SH-SY5Y (cell line): ENCODE measurements at regions not wholly inside any gene's neighbourhood (a gene's known extent, or its start where the extent isn't known, plus 50 kb on each side); places are given as distances from the start of the nearest gene placed in this dataset.

Source experiments
- GATA2 ChIP-seq: IDR thresholded peaks from 2 replicates; pipeline ENCODE4 v1.6.1; 2011; ENCODE audit warnings: mild to moderate bottlenecking, low read depth, low read length
- GATA3 ChIP-seq: IDR thresholded peaks from 2 replicates; pipeline ENCODE4 v1.6.1; 2011; ENCODE audit warnings: low read depth, mild to moderate bottlenecking, low read length, moderate library complexity

DNA sequence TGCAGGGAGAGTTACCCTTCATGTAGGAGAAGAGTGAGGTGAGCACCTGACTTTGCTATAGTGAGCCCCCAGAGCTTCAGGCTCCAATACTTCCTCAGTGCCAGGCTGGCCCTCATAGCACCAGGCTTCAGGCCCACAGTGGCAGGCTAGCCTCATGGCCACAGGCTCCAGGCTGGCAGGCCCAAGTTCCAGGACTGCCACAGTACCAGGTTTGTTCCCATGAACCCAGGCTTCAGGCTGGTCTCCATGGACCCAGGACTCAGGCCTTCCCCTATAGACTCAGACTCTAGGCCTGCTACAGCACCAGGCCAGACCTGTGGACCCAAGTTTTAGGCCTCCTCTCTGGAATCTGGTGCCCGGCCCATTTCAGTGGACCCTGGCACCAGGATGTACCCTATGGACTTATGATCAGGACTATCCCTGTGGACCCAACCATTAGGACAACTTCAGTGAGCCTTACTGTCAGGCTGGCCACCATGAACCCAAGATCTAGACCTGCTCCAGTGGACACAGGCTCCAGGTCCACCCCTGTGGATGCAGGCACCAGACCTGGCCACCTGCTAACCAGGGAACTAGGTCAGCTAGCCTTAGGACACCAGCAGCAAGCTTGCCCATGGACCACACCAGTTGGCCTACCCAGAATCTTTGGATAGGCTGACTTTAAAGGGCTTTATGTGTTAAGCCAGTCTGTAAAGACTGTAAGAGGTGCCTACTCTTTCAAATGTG, 658.2 kb downstream of the KLHL13 start:
- TF ChIP-seq GATA2 (no peak), GATA3 (no peak)

DNA sequence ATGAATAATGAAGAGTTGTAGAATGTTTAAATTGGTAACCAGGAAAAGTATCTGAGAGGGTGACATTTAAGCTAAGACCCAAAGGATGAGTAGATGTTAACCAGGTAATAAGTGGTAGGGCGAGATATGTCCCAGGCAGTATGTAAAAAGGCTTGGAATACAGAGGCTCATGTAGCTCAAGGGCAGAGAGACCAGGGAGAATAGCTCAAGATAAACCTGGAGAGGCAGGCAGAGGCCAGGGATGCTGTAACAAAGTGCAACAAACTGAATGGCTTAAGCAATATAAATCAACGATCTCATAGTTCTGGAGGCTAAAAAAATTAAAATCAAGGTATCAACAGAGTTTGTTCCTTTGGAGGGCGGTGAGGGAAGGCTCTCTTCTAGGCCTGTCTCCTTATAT, 660.8 kb downstream of the KLHL13 start:
- TF ChIP-seq GATA3 (no peak), GATA2 (no peak)

DNA sequence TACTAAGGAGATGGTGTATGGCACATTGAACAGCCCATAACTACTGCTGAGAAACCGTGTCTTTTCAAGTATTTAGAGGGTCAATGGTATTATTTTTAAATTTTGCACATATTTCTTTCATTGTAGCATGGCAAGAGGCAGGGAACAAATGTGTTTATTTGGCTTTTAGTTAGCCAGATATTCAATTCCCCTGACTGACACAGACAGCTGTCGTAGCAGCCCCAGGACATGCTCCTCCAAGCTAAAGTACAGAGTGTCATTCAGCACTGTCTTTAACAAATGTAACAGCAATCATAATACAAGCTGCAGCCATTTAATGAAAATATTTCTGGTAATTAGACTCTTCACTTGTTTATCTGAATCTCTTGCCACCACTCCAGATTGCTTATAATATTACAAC, 687.1 kb downstream of the KLHL13 start:
- TF ChIP-seq GATA2 (no peak), GATA3 (no peak)

DNA sequence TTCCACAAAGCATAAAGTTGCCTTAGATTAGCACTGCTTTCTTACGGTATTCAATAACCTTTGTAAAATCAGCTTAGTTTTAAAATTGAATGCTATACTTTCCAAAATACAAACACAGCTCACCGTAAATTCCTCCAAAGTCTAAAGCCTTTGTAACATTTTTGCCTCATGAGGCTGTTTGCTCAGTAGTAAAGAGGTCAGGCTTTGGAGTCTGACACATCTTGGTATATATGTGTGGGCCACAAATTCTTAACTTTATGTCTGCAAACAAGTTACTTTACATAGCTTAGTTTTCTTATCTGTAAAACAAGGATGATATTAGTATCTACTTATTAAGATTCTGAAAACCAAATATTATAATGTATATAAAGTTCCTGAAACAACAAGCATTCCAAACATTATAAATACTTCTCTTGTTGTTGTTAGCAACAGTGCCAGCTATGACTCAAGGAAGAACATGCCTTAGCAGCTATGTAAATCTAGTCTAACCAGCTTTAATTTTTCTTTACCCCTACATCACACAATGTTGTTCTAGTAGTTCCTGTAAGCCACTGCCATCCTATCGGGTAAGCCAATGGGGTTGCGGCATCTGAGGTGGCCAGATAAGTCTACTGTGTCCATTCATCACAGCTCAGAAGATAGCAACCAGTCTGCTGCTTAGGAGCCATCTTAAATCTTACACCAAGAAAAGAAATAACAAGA, 709.0 kb downstream of the KLHL13 start:
- TF ChIP-seq GATA2 (no peak), GATA3 (no peak)

DNA sequence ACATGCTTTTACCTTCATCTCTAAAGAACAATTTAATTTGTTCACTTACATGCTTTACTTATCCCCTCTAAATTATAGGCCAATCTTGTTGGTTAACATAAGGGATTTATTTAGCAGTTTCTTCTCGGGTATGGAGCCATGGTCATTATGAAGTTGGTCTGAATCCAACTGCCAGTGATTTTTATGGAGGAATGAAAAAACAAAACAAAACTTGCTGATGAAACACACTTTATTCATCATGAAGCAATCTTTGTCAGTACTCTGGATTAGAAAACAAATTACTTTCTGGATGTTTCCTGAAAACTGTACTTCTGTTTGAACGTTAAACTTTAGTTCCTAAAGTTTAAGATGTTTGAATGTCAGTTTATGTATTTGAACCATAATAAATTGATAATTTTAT, 715.8 kb downstream of the KLHL13 start:
- TF ChIP-seq GATA3 (no peak), GATA2 (no peak)

DNA sequence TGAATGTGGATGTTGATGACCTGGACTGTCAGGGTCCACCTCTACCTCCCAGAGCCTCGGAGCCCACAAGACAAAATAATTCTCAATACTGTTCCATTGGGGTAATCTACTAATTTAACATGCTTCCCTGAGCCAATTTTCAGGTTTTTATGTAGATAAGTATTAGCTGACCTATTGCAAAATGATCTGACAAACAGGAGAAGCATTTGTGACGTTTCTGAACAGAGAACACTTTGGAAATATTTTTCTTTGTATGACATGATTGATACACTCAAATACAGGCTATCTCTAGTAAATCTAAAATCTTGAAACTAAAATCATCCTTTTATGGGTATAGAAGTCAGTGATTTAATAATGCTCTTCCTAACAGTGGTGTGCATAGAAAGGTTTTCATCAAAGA, 716.6 kb downstream of the KLHL13 start:
- TF ChIP-seq GATA2 = no peak
- TF ChIP-seq GATA3 = no peak

DNA sequence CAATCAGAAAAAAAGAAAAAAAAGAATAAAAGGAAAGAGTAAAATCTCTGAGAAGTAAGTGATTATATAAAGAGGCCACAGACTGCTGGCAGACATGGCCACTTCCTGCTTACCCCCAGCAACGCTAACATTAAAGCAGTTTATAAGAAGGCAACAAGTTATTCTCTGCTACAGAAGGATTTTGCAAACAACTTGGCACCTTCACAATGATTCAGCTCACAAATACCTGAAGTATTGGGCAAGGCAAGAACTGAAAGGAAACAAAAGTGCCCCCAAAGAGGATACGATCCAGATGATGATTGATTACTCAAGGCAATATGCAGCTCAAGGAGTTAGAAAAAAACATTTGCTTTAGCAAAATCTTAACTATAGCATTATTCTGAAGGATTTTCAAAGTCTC, 718.8 kb downstream of the KLHL13 start:
- TF ChIP-seq GATA3 (no peak), GATA2 (no peak)

DNA sequence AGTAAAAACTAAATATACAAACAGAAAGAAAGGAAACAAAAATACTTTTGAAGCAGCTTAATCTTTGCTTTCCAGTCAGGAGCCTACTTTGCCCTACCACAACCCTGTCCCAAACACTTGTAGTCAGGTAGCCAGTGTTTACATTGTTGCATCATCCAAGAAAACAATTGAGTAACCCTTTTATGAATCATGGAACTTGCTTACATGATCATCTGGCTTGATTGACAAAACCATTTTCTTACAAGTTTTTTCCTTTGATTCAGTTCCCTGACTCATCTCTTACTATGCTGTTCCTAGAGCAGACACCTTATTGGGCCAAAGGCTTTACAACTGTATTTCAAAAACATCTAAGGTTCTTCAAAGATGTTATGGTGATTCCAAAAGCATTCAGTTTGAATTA, 740.1 kb downstream of the KLHL13 start:
- TF ChIP-seq GATA2 (no peak), GATA3 (no peak)

DNA sequence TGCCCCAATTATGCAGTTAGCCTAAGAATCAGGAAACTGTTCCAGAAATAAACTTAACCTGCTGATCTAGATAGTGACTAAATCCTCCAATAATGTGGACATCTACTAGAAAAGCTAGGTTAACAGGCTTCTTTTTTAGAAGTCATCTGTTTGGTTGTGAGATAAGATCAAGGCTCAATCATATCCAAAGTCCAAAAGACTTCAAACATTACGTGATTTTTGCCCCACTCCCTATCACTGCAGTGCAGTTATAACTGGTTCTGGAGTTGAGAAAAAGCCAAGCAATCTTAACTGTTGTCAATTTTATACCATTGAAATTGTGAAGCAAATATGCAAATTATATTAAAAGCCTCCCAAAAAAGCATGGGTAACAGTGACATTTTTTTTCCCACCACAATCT, 781.4 kb downstream of the KLHL13 start:
- no peak for TF ChIP-seq GATA3

DNA sequence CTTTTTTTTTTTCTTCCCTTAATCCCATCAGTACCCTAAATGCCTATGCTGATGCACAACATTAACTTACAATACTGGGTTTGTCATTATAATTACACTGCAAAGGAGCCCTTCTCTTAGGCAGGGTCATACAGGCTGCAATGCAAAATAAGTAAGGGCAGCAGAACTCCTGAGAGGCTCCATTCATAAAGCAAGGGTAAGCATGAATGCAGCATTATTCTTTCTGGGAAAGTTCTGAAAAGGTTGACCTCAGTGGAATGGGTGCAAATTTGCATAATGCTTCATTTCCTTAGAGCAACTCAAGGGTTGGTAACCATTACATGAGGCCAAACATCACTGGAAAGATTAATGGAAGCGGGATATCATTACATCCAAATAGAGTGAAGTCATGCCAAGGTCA, 789.2 kb downstream of the KLHL13 start:
- no peak for TF ChIP-seq GATA2
- TF ChIP-seq GATA3 = no peak

DNA sequence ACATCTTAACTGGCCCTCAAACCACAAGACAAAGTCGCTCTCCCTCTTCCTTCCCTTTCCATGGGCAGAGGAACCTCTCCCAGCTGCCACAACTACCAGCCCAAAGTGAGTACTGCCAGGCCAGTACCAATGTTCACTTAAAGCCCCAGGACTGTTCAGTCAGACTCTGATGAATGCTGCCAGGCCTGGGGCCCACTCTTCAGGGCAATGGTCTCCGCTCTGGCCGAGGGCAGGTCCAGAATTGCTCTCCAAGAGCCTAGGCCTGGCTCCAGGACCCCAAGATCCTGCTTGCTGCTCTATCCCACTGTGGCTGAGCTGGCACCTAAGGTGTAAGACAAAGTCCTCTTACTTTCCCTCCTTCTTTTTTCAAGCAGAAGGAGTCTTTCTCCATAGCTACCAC, 790.9 kb downstream of the KLHL13 start:
- no peak for TF ChIP-seq GATA2

DNA sequence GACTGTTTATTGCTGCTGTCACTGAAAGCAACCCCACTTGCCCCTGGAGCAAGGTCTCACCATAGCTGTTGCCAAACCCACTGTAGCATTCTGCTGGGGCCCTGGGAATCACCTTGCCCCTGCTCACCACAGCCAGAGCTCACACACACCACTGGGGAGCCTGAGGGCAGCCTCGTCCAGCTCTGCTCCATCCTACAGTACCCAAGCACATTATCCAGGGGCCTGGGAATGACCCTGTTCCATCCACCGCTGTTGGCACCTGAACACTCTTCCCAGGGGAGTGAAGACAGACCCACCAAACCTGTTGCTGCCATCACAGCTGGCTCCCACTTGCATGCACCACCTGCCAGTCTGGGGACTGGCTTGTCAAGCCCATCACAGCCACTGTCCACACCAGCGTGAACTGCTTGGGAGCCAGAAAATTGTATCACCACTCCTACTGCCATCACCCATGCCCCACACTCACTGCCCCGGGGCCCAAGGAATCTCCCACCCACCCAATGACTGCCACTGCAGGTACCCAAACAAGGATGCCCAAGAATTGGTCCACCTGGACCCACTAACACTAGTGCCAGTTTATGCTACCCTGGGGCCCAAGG, 811.3 kb downstream of the KLHL13 start:
- TF ChIP-seq GATA3 = no peak
- no peak for TF ChIP-seq GATA2

DNA sequence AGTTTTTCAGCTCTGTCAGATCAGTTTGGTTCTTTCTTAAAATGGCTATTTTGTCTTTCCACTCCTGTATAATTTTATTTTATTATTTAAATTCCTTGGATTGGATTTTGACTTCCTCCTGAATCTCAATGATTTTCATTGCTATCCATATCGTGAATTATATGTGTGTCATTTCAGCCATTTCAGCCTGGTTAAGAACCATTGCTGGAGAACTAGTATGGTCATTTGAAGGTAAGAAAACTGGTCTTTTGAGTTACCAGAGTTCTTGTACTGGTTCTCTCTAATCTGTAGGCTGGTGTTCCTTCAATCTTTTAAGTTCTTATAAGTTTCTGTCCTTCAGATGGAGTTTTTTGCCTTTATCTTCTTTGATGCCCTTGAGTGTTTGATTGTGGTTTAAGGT, 815.5 kb downstream of the KLHL13 start:
- no peak for TF ChIP-seq GATA3
- TF ChIP-seq GATA2 = no peak

DNA sequence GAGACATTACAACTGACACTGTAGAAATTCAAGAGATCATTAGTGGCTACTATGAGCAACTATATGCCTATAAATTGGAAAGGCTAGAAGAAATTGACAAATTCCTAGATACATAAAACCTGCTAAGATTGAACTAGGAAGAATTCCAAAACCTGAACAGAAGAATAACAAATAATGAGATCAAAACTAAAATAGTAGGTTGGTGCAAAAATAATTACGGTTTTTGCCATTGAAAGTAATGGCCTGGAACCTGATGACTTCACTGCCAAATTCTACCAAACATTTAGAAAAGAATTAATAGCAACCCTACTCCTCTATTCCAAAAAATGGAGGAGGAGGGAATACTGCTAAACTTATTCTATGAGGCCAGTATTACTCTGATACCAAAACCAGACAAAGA, 824.9 kb downstream of the KLHL13 start:
- TF ChIP-seq GATA2 = no peak
- no peak for TF ChIP-seq GATA3

DNA sequence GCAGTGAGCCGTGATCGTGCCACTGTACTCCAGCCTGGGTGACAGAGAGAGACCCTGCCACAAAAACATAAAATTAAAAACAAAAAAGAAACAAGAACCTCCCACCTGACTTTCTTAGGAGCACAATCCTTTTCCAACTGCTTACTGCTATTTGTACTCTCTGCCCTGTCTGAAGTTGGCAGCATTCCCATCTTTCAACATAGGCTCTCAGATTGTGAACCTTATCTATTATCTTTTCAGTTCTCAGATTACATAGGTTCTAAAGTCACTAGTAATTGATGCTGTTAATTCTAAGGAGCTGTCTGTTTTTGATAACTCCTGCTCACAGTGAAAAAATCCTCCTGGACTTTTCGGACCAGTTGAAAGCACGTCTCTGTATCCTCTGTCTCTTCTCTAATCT, 812.2 kb upstream of the CT83 start:
- no peak for TF ChIP-seq GATA3
- TF ChIP-seq GATA2 = no peak
